ENCODE measurements at regions not wholly inside any gene's neighbourhood (a gene's known extent, or its start where the extent isn't known, plus 50 kb on each side); places are given as distances from the start of the nearest gene placed in this dataset.

DNA sequence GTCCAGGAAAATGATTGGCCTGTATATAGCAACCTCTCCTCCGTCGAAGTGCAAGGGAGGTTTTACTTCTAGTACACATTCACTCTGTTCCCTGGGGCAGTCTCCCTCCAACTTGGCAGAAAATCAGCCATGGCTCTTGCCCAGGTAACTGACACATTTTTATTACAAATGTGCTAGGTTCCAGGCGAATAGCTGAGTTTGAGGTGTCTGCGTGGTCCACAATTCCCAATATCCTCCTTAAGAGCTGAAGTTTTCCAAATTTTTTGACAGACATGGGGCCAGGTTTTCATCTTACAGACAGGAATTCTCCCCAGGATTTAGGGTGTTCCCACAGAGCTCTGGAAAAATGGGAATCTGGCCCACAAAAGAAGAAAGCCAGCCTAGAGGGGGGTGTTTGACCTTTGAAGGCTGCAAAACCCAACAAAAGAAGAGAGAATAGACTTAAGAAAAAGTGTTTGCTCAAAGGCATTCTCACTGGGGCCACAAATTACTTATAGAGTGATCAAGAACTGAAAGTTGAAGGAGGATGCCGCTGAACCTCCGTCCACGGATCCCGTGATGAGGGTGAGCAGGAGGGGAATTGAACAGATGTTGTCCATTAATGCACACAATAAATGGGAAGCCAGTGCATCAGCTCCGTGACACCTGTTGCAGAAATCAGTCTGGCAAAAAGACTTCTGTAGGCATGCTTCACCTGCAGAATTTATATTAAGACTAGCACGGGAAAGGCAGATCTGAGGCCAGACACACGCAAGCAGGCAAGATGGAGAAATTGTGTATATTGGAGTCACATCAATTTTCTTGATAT is 242.3 kb upstream of the COPS8 start:
- no peak for DNase-seq (ENCODE audit: extremely low read depth, low read depth, low spot score)

DNA sequence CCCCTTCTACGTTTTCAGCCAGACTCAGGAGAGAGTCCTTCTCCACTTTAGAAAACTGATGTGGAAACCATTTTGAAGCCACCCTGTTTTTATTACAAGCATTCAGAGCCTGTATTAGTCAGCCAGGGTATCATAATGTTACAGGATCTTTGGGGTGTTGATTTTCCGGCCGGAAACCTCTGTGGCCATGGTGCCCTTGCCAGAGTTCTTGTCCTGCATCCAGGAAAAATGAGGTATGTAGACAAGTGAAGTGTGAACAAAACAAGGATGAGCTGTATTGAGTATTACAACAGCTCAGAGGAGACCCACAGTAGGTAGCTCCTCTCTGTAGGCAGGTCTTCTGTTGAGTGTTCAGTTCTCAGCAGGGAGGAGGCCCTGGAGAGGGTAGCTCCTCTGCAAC is 241.0 kb upstream of the COPS8 start:
- DNase-seq (ENCODE audit: extremely low read depth, low read depth, low spot score) = no peak

DNA sequence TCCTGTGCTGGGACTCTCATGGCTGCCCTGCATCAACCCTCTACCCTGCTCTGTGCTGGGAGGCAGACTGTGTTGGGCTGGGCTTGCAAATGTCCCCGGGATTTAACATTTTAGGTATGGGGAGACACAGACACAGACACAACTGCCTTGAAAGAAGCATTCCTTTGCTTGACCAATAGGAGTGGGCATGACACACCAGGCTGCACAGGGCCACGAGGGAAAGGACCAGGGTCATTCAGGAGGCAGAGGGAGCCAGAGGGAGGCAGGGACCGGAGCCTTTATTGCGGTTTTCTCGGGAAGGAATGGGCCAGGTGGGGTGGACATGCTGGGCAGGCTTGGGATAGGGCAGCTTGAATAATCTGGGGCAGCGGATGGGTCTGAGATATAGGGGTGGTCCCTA is 238.7 kb upstream of the COPS8 start:
- no peak for DNase-seq (ENCODE audit: extremely low read depth, low read depth, low spot score)

DNA sequence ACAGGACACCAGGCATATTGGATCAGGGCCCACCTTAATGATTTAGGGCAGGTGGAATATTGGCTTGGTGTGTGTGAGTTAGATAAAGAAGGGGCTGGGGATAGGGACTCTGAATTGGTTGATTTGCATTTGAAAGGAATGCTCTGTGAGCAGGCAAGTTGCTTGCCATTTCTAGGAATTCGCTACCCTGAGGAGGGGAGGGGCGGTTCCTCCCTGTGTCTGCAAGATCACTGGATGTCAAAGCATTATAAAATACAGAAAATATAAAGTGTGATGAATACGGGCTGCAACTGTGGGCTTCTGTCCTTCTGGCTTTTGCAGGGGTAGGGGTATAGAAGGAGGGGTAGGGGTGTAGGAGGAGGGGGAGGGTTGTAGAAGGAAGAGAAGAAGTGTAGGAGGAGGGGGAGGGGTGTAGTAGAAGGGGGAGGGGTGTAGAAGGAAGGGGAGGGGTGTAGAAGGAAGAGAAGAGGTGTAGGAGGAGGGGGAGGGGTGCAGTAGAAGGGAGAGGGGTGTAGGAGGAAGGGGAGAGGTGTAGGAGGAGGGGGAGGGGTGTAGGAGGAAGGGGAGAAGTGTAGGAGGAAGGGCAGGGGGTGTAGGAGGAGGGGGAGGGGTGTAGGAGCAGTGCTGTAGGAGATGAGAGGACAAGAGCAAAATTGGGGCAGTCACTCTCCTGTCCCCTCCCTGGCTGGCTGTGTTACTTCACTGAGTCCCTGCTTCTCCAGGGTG is 238.0 kb upstream of the COPS8 start:
- no peak for DNase-seq (ENCODE audit: extremely low read depth, low read depth, low spot score)

DNA sequence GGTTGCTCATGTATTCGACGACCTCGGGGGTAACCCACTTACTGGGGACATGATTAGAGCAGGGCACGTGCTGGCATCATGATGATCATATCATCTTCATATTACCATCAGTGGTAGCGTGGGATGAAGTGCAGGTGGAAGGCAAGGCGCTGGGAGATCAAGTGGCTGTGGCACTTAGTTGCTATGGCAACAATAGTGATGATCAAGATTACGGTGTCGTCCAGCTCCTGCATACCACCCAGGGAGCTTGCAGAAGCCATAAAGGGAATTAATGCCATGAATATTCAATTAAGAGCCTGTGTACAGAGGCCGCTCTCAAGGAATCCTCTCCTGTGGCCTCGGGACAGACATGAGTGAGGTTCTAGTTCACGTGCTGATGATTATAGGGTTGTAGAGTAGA is 237.2 kb upstream of the COPS8 start:
- no peak for DNase-seq (ENCODE audit: extremely low read depth, low read depth, low spot score)

DNA sequence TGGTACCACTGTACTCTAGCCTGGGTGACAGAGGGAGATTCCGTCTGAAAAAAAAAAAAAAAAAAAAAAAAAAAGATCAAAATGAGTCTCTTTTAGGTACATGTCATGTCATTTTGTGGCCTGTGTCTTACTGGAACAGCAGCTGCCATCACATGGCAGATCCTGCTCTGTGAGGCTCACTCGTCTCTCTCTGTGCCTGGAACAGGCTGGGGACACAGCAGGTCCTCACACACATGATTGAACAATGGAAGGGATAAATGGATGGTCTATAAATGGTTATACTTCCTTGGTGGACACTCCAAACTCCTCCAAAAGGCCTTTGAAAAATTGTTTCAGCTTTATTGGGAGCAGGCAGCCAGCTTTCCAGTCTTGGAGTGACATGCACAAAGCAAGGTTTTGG is 236.2 kb upstream of the COPS8 start:
- no peak for DNase-seq (ENCODE audit: extremely low read depth, low read depth, low spot score)

DNA sequence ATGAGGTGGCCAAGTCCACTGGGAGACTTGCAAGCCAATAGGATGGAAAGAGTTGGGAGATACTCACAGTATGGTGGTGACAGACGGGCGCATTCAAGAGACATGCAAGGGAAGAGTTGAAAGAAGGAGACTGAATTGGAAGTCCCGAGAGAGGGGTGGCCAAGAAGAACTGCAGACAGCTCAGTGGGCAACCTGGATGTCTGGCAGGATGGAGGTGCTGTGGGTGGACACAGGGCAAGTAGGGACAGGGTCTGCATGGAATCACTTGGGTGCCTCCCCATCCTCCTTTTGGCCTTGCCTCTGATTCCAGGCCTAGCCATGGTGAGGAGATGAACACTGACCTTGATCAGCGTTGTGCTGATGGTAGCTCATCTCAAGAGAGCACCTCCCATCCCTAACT is 235.7 kb upstream of the COPS8 start:
- DNase-seq (ENCODE audit: extremely low read depth, low read depth, low spot score) = no peak

DNA sequence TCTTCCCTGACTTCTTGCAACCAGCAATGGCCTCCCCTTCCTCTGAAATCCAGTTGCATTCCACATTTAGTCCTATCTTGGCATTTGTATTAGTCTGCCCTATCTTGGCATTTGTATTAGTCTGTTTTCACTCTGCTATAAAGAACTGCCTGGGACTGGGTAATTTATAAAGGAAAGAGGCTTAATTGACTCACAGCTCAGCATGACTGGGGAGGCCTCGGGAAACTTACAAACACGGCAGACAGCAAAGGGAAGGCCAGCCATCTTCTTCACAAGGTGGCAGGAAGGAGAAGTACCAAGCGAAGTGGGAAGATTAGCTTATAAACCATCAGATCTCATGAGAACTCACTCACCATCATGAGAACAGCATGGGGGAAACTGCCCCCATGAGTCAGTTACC is 234.5 kb upstream of the COPS8 start:
- DNase-seq (ENCODE audit: extremely low read depth, low read depth, low spot score) = no peak

DNA sequence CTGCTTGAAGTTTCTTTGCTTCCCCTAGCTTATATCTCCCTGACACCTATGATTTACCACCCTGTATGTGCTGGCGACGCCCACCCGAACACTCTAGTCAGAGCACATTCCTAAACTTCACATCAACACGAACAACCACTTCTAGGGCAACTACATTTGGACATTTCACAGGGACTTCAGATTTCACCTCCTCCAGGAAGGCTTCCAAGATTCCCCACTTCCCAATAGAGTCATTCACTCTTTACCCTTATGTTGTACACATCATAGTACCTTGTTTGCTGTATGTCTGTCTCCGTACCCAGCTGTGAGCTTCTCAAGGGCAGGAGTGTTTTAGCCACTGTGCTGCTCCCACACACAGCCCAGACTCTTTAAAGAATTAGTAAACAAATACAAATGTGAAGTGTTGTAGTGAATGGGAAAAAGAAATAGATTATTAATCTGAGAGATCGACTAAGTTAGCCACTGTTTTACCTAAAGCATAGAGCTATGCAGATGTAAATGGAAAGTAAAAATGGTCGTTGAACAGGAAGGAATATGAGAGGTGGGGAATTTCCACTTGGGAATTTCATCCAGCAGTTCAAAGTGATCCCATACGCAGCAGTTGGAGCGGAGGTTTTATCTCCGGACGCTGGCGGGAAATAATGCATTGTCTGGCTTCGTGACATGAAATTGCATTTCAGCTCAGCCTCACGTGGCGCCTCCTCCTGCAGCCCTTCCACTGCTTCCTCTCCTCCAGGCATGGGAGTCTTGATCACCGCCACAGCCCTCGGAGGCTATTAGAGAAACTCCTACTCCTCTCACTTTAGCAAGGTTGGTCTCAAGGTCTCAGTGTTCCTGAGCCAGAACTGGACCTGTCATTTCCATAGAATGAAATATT is 233.4 kb upstream of the COPS8 start:
- peak; percentile 65 for DNase-seq (ENCODE audit: extremely low read depth, low read depth, low spot score)

DNA sequence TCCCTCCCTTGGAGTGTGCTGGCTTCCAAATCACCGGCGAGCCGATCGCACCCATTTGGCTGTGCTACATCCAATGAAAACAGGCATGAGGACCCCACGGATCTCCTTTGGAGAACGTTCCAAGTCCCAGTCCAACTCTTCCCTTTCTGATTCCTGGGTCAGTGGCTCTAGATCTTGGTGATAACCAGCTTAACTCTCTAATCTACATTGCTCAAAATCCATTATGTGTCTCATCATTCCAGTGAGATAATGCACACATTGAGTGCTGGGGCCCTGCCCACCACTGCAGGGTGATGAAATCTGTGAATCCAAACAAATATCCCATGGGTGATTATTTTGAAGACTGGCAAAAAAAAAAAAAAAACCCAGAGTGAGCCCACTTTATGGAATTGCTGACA is 232.7 kb upstream of the COPS8 start:
- DNase-seq (ENCODE audit: extremely low read depth, low read depth, low spot score) = no peak

DNA sequence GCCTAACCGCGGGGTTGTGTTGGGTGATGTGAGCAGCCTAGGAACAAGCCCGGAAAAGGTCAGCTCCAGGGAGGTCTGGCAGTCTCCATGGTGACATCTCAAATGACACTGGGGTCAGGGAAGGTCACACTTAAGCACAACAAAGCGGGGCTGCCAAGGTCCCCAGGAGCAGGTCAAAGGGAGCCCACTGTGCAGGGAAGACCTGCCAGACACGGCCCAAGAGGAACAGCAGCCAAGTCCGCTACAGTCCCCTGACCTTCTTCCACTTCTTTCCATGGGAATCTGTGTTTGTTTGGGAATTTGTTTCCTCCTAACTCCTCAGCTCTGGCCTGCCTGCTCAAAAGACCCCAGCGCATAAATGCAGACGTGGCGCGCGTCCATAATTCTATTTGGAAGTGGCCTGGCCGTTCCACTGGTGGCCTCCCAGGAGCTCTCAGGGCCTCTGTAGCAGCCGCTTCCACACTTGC is 232.1 kb upstream of the COPS8 start:
- no peak for DNase-seq (ENCODE audit: extremely low read depth, low read depth, low spot score)

DNA sequence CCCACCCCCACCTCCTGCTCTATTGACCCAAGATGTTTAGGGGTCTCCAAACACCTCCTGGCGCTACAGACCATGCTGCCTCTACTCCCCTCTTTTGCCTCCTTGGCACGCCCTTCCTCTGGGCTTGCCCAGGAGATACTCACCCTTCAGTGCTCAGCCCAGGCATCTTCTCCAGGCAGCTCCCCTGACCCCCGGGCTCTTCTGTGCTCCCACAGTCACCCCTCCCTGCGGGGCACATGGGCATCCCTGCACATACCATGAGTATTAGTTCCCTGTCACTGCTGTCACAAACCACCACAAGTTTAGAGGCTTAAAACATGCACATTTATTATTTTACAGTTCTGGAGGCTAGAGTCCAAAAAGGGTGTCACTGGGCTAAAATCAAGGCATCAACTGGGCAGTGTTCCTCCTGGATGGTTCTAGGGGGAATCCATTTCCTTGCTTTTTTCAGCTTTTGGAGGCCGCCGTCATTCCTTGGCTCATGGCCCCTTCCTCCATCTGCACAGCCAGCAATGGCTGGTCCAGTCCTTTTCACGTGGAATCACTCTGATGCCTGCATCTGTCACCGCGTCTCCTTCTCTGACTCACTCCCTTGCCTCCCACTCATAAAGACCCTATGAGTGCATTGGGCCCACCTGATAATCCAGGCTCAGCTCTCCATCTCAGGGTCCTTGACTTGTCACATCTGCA is 230.4 kb upstream of the COPS8 start:
- DNase-seq (ENCODE audit: extremely low read depth, low read depth, low spot score) = no peak

DNA sequence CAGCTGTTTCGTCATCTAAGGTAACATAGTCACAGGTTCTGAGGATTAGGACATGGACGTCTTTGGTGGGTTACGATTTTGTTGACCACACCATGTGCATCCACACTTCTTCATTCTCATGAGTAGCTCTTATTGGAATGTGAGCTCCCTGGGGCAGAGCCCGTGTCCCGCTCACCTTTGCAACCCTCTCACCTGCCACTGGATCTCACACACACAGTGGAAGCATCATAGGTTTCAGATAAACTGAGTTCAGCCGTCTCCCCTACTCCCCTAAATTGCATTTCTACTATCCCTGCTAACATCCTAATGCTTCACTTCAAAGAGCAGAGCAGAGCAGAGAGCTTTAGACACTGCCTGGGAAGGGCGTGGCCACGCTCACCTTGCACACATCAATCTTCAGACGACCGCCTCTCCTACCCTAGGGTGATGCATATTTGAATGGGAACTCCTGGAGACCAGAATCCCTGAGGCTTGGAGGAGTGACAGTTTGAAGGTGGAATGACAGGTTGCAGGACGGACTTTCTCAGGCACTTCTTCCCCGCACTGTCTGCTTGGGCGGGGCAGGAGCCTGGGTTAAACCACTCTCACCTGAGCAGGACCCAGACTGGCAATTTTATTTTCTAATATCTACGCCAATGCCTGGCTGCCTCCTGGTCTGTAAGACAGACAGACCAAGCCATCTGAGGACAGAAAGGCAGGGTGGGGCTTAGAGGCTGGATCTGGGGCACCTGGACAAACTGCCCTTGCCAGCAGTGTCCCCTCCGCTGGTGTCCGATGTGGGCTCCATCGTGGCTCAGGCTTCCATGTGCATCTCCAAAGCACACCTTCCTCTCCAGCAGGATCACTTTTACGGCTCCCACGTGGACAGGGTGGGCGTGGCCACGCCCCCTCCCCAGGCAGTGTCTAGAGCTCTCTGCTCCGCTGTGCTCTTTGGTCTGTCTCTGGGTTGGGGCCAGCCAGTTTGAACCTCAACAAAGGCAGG is 229.5 kb upstream of the COPS8 start:
- DNase-seq (ENCODE audit: extremely low read depth, low read depth, low spot score) = no peak

DNA sequence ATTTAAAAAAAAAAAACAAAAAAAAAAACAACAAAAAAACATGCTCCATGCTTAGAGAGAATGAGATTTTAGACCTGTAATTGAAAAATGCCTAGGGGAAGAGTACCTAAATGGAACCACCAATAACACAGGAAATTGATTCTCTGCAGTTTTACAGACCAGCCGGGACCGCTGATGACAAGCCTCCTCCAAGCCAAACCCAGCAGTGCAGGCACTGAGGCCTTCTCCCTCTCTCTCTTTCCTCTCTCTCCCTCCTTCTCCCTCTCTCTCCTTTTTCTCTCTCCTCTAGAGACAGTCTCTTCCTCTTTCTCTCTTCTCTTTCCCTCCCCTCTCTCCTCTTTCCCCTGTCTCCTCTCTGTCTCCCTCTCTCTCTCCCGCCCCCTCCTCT is 228.8 kb upstream of the COPS8 start:
- DNase-seq (ENCODE audit: extremely low read depth, low read depth, low spot score) = no peak

DNA sequence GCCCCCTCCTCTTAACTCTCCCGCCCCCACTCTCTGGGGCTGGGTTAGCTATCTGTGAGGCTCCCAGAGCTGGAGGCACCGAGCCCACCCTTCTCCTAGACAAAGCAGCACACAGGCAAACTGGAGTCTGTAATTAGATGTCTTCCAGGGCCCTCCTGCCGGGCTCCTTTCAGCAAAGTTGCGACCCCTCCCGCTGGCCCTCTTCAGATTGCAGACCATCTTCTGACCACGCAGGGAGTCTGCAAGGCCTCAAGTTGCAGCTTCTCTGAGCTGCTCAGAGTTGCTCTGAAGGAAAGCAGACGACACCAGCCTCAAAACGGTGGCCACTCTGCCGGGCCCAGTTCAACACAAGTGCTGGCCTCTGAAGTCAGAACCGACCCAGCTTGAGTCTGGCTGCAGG is 228.4 kb upstream of the COPS8 start:
- DNase-seq (ENCODE audit: extremely low read depth, low read depth, low spot score) = no peak

DNA sequence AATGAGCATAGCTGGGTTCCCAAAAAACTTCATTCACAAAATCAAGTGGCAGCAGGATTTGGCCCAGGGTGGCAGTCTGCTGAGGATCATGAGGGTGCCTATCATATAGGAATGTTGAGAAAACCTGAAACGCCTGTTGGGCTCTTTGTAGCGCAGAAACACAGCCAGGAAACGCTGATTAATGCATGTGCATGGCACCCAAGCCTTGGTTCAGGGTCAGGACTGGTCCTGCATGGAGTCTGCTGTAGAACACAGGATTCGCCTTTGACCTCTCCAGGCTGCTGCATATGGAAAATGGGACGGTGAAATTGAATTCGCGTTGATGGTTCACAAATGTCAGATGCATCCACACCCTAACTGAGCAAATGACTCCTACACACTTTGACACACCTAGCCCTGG is 227.9 kb upstream of the COPS8 start:
- DNase-seq (ENCODE audit: extremely low read depth, low read depth, low spot score) = no peak

DNA sequence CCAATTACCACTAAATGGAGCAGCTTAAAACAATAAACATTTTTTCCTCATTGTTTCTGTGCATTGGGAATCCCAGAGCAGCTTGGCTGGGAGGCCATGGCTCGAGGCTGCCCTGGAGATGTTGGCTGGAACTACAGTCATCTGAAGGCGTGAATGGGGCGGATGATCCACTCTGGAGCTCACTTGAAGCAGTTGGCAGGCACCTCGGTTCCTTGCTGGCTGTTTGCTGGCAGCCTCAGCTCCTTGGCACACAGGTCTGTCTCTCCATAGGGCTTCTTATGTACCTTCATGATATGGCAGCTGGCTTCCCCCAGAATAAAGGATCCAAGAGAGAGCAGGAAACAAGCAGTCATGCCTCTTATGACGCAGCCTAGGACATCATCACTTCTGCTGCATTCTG is 227.0 kb upstream of the COPS8 start:
- DNase-seq (ENCODE audit: extremely low read depth, low read depth, low spot score) = no peak

DNA sequence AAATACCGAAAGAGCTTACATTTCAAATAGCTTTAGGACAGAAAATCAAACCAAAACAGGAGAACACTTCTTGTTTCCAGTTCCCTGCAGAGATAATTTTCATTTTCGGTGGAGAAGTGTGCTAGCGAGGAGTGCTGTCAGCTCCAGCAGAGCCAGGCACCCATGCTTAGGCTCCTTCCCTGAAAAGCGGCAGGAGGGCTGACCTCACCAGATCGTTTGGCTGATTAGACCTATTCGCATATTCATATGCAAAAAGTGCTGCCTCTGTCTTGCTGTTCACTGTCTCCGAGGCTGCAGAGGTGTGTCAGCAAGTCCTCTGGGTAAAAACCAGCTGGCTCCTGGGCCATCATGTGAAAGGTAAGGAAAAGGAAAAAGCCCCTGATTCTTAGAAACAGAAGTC is 225.8 kb upstream of the COPS8 start:
- no peak for DNase-seq (ENCODE audit: extremely low read depth, low read depth, low spot score)

DNA sequence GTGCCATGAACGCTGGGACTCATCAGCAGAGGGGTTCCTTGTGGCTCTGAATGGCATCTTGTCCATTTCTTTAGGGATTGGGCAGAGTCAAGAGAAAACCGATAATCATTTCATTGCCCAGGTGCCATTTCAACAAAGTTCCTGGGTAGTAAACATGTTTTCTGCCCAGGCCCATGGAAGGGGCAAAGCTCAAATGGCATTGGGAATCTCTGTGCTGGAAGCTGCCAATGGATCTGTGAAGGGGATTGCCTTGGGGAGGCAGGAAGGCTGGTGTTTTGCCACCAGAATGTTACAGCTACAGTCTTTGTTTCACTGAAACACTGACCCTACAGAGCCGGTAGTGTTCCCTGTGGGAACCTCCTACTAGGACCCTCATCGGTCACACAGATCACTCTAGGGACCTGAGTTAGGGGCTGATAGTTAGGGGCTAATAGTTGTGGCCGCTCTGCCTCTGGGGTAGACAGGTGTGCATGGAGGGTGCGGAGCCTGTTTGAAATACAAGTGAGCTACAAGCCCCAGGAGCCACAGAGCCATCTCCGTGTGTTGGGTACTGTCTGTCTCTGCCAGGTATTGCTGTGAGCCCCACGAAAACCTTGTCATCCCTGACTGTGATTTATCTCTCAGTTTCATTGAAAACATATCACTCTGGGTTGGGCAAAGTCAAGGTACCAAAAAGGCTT is 224.4 kb upstream of the COPS8 start:
- no peak for DNase-seq (ENCODE audit: extremely low read depth, low read depth, low spot score)

Measured in glomerular endothelial cell (primary cell).